GM12878 (cell line): ENCODE measurements at regions not wholly inside any gene's neighbourhood (a gene's known extent, or its start where the extent isn't known, plus 50 kb on each side); places are given as distances from the start of the nearest gene placed in this dataset.
A peak's percentile ranks its signal among the peaks of the same experiment; 100 is the strongest.

Experiments
- CBX3 ChIP-seq: fragments of 200-600 bp; sonication (generic); IDR thresholded peaks from 2 replicates; pipeline ENCODE4 v1.6.1; 2016; ENCODE audit warnings: low read depth, borderline replicate concordance
- FOS ChIP-seq: IDR thresholded peaks from 3 replicates; pipeline ENCODE4 v1.6.1; 2011; ENCODE audit warnings: borderline replicate concordance; ENCODE audit not compliant: insufficient read length; ENCODE audit errors: extremely low read depth
- MYB ChIP-seq: fragments of 150-350 bp; IDR thresholded peaks from 2 replicates; pipeline ENCODE4 v1.6.1; 2014; ENCODE audit warnings: mild to moderate bottlenecking, low read depth, low read length, borderline replicate concordance
- NFYB ChIP-seq: IDR thresholded peaks from 2 replicates; pipeline ENCODE4 v1.6.1; 2011; ENCODE audit warnings: low read depth, mild to moderate bottlenecking, low read length, improper control_type of control experiment, moderate library complexity; ENCODE audit not compliant: insufficient read depth
- SPI1 ChIP-seq: IDR thresholded peaks from 2 replicates; pipeline ENCODE4 v1.6.1; 2011; ENCODE audit warnings: low read depth, mild to moderate bottlenecking, low read length, moderate library complexity, borderline replicate concordance; ENCODE audit not compliant: insufficient read depth
- SREBF1 ChIP-seq: IDR thresholded peaks from 2 replicates; pipeline ENCODE4 v1.6.1; 2012; ENCODE audit warnings: mild to moderate bottlenecking, low read length
- TARDBP ChIP-seq: IDR thresholded peaks from 2 replicates; pipeline ENCODE4 v1.6.1; 2016; ENCODE audit warnings: borderline replicate concordance
- WRNIP1 ChIP-seq: IDR thresholded peaks from 2 replicates; pipeline ENCODE4 v1.6.1; 2011; ENCODE audit warnings: low read depth, low read length, improper control_type of control experiment, borderline replicate concordance
- ZNF622 ChIP-seq: fragments of 450-650 bp; IDR thresholded peaks from 2 replicates; pipeline ENCODE4 v1.6.1; 2017; ENCODE audit warnings: mild to moderate bottlenecking, inconsistent platforms
- TF ChIP-seq, protein P1 (sequence below): fragments of 450-650 bp; IDR thresholded peaks from 2 replicates; pipeline ENCODE4 v1.6.1; 2017; ENCODE audit warnings: antibody characterized with exemption, mild to moderate bottlenecking, moderate library complexity
- TF ChIP-seq, protein P2 (sequence below): fragments of 450-650 bp; IDR thresholded peaks from 2 replicates; pipeline ENCODE4 v1.6.1; 2017; ENCODE audit warnings: mild to moderate bottlenecking, moderate library complexity
- TF ChIP-seq, protein P3 (sequence below): IDR thresholded peaks from 2 replicates; pipeline ENCODE4 v1.6.1; 2012; ENCODE audit warnings: low read depth, low read length, improper control_type of control experiment
- TF ChIP-seq, protein P4 (sequence below): fragments of 450-650 bp; formaldehyde crosslinking; IDR thresholded peaks from 2 replicates; pipeline ENCODE4 v1.4.0; 2022; ENCODE audit warnings: mild to moderate bottlenecking, moderate library complexity

DNA sequence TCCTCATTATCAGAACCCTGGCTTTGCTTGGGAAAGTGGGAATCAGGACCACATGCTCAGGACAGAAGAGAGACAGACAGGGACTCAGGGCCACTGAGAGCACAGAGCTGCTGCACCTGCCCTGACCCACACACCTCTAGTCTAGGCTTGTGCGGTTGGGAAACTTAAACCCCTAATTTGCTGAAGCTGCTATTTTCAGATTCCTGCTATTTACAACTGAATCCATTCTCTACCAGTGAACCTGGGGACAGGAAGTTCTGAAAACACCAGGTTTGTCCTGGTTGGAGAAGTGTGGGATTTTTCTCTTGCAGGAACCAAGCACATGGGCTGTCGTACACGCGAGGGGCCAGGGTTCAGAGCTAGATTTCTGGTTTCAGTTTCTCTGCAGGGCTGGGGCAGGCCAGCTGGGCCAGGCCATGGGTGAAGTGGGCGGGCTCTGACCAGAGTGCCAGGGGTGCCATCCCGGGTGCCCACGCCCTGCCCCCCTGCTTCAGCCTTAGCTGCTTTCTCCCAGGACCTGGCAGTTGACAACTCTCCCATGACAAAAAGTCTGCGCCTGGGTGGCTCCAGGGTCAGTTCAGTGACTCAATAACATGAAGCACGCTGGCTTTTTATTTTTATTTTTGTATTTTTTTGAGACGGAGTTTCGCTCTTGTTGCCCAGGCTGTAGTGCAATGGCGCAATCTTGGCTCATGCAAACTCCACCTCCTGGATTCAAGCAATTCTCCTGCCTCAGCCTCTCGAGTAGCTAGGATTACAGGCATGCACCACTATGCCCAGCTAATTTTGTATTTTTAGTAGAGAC, 51.3 kb upstream of the SLC1A4 start (continued):
- TF ChIP-seq, protein P1, sequence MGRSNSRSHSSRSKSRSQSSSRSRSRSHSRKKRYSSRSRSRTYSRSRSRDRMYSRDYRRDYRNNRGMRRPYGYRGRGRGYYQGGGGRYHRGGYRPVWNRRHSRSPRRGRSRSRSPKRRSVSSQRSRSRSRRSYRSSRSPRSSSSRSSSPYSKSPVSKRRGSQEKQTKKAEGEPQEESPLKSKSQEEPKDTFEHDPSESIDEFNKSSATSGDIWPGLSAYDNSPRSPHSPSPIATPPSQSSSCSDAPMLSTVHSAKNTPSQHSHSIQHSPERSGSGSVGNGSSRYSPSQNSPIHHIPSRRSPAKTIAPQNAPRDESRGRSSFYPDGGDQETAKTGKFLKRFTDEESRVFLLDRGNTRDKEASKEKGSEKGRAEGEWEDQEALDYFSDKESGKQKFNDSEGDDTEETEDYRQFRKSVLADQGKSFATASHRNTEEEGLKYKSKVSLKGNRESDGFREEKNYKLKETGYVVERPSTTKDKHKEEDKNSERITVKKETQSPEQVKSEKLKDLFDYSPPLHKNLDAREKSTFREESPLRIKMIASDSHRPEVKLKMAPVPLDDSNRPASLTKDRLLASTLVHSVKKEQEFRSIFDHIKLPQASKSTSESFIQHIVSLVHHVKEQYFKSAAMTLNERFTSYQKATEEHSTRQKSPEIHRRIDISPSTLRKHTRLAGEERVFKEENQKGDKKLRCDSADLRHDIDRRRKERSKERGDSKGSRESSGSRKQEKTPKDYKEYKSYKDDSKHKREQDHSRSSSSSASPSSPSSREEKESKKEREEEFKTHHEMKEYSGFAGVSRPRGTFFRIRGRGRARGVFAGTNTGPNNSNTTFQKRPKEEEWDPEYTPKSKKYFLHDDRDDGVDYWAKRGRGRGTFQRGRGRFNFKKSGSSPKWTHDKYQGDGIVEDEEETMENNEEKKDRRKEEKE: no peak
- TF ChIP-seq FOS: no peak
- TF ChIP-seq, protein P2, sequence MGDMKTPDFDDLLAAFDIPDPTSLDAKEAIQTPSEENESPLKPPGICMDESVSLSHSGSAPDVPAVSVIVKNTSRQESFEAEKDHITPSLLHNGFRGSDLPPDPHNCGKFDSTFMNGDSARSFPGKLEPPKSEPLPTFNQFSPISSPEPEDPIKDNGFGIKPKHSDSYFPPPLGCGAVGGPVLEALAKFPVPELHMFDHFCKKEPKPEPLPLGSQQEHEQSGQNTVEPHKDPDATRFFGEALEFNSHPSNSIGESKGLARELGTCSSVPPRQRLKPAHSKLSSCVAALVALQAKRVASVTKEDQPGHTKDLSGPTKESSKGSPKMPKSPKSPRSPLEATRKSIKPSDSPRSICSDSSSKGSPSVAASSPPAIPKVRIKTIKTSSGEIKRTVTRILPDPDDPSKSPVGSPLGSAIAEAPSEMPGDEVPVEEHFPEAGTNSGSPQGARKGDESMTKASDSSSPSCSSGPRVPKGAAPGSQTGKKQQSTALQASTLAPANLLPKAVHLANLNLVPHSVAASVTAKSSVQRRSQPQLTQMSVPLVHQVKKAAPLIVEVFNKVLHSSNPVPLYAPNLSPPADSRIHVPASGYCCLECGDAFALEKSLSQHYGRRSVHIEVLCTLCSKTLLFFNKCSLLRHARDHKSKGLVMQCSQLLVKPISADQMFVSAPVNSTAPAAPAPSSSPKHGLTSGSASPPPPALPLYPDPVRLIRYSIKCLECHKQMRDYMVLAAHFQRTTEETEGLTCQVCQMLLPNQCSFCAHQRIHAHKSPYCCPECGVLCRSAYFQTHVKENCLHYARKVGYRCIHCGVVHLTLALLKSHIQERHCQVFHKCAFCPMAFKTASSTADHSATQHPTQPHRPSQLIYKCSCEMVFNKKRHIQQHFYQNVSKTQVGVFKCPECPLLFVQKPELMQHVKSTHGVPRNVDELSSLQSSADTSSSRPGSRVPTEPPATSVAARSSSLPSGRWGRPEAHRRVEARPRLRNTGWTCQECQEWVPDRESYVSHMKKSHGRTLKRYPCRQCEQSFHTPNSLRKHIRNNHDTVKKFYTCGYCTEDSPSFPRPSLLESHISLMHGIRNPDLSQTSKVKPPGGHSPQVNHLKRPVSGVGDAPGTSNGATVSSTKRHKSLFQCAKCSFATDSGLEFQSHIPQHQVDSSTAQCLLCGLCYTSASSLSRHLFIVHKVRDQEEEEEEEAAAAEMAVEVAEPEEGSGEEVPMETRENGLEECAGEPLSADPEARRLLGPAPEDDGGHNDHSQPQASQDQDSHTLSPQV: 0 out of 2 replicates have a peak, but pooled peaks have one; percentile 51
- TF ChIP-seq WRNIP1: no peak
- TF ChIP-seq ZNF622: no peak
- no peak for TF ChIP-seq SPI1
- TF ChIP-seq TARDBP: no peak
- TF ChIP-seq CBX3: no peak
- TF ChIP-seq, protein P3, sequence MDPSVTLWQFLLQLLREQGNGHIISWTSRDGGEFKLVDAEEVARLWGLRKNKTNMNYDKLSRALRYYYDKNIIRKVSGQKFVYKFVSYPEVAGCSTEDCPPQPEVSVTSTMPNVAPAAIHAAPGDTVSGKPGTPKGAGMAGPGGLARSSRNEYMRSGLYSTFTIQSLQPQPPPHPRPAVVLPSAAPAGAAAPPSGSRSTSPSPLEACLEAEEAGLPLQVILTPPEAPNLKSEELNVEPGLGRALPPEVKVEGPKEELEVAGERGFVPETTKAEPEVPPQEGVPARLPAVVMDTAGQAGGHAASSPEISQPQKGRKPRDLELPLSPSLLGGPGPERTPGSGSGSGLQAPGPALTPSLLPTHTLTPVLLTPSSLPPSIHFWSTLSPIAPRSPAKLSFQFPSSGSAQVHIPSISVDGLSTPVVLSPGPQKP: no peak
- no peak for TF ChIP-seq SREBF1
- TF ChIP-seq, protein P4, sequence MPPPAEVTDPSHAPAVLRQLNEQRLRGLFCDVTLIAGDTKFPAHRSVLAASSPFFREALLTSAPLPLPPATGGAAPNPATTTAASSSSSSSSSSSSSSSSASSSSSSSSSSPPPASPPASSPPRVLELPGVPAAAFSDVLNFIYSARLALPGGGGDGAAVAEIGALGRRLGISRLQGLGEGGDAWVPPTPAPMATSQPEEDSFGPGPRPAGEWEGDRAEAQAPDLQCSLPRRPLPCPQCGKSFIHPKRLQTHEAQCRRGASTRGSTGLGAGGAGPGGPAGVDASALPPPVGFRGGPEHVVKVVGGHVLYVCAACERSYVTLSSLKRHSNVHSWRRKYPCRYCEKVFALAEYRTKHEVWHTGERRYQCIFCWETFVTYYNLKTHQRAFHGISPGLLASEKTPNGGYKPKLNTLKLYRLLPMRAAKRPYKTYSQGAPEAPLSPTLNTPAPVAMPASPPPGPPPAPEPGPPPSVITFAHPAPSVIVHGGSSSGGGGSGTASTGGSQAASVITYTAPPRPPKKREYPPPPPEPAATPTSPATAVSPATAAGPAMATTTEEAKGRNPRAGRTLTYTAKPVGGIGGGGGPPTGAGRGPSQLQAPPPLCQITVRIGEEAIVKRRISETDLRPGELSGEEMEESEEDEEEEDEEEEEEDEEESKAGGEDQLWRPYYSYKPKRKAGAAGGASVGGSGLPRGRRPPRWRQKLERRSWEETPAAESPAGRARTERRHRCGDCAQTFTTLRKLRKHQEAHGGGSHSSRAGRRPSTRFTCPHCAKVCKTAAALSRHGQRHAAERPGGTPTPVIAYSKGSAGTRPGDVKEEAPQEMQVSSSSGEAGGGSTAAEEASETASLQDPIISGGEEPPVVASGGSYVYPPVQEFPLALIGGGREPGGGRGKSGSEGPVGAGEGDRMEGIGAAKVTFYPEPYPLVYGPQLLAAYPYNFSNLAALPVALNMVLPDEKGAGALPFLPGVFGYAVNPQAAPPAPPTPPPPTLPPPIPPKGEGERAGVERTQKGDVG: no peak
- no peak for TF ChIP-seq MYB
- TF ChIP-seq NFYB: no peak
